Right atrium auricular region (tissue), 2 donors: ENCODE measurements at regions not wholly inside any gene's neighbourhood (a gene's known extent, or its start where the extent isn't known, plus 50 kb on each side); places are given as distances from the start of the nearest gene placed in this dataset.

Source experiments
- DNase-seq: peaks from one replicate; pipeline ENCODE4 v3.0.0-alpha.2; 2019; ENCODE audit warnings: low spot score
- H3K27ac ChIP-seq, 2 donors: fragments of 200-600 bp; sonication (generic); 1 replicate in 1 of 2; 2 replicates in 1 of 2; pipeline ENCODE4 v1.5.1; 2016 to 2019
- H3K27me3 ChIP-seq, 2 donors: fragments of 200-600 bp; sonication (generic); one replicate each; pipeline versions ENCODE4 v1.5.1 to v1.6.0; 2017 to 2019
- H3K36me3 ChIP-seq: fragments of 200-600 bp; sonication (generic); one replicate; pipeline ENCODE4 v1.5.1; 2016
- H3K4me1 ChIP-seq, 2 donors: fragments of 200-600 bp; sonication (generic); one replicate each; pipeline versions ENCODE4 v1.5.1 to v1.6.0; 2017 to 2019
- H3K4me3 ChIP-seq, 2 donors: fragments of 200-600 bp; sonication (generic); 1 replicate in 1 of 2; 2 replicates in 1 of 2; pipeline ENCODE4 v1.5.1; 2017 to 2019; ENCODE audit warnings: mild to moderate bottlenecking in 1 of 2, moderate library complexity in 1 of 2
- H3K9me3 ChIP-seq, 2 donors: fragments of 200-600 bp; sonication (generic); one replicate each; pipeline ENCODE4 v1.5.1; 2019
- TF ChIP-seq, protein P1 (sequence below), 2 donors: fragments of 200-600 bp; sonication (generic); IDR thresholded peaks; one replicate each; pipeline ENCODE4 v1.5.1; 2019; ENCODE audit warnings: antibody characterized with exemption in 2 of 2

DNA sequence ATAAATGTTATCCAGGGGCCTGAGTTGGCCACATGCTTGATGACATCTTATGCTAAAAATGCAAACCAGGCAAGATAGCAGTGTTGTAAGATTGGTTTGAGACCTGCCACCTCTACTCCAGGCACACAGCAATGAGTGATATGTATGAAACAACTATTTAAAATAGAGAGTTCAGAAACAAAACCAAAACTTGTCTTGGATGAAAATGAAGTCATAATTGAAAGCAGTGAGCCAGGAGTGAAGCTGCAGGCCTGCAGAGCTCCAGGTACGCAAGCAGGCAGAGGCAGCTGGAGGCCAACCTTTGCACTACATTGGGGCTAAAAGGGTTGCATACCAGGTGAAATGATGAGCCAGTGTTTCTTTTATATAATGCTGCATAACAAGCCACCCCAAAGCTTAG lies 89.2 kb upstream of the SPATS2L start:
- DNase-seq, result no peak
- no peak overlapping the region for H3K4me3 ChIP-seq
- no peaks in the 10 kb centered on the region for H3K4me1 ChIP-seq
- TF ChIP-seq, protein P1, sequence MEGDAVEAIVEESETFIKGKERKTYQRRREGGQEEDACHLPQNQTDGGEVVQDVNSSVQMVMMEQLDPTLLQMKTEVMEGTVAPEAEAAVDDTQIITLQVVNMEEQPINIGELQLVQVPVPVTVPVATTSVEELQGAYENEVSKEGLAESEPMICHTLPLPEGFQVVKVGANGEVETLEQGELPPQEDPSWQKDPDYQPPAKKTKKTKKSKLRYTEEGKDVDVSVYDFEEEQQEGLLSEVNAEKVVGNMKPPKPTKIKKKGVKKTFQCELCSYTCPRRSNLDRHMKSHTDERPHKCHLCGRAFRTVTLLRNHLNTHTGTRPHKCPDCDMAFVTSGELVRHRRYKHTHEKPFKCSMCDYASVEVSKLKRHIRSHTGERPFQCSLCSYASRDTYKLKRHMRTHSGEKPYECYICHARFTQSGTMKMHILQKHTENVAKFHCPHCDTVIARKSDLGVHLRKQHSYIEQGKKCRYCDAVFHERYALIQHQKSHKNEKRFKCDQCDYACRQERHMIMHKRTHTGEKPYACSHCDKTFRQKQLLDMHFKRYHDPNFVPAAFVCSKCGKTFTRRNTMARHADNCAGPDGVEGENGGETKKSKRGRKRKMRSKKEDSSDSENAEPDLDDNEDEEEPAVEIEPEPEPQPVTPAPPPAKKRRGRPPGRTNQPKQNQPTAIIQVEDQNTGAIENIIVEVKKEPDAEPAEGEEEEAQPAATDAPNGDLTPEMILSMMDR (IDR thresholded peaks at IDR 0.05), result no peak
- H3K27ac ChIP-seq, result no peak overlapping the region
- no peaks in the 10 kb centered on the region for H3K27me3 ChIP-seq
- no peaks in the 10 kb centered on the region for H3K36me3 ChIP-seq
- H3K9me3 ChIP-seq, result no peaks in the 10 kb centered on the region

DNA sequence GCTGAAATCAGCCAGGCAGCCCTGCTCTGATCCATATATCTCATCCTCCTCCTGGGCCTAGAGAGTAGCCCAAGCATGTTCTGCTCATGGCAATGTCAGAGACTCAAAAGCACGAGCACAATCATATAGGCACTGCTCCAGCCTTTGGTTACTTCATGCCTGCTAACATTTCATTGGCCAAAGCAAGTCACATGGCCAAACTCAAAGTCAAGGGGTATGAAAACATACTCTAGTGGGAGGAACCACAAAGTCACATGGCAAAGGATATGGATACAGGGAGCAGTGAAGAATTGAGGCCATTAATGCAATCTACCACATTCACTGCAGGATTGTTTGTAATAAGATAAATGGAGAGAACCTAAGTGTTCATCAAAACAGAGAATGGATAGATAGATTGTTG lies 87.8 kb upstream of the SPATS2L start:
- Histone ChIP-seq H3K36me3 (no peaks in the 10 kb centered on the region), H3K9me3 (no peaks in the 10 kb centered on the region), H3K4me1 (peaks cover 0 to 5% of the 10 kb centered on the region in 2 donors)

GRCh38 chr2:200219309-200220113 lies 87.0 kb upstream of the SPATS2L start:
- TF ChIP-seq, protein P1 (IDR thresholded peaks at IDR 0.05), result no peak

More for the DNA sequence above, 87.8 kb upstream of the SPATS2L start:
- no peak for DNase-seq
- Histone ChIP-seq H3K4me3 (no peak overlapping the region), H3K27me3 (no peaks in the 10 kb centered on the region), H3K27ac (no peak overlapping the region)
- TF ChIP-seq, protein P1 (IDR thresholded peaks at IDR 0.05), result no peak

DNA sequence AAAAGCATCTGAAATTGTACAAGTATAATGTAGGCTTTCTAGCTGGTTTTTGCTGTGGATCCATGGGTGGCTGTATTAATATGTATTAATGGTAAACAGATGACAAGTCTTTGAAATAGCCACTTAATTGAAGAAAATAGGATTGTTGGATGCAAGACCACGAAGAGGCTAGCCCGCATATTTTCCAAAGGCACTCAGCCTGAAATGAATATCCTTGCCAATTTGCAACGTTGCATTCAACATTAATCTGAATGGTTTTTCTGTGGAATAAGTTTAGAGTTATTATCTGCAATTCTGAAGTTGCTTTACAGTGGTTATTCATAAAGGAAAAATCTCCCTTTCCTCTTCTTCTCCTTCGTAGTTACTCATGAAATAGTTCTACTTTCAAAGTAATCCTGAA lies 86.2 kb upstream of the SPATS2L start:
- Histone ChIP-seq H3K4me3 (no peak overlapping the region), H3K9me3 (no peaks in the 10 kb centered on the region), H3K36me3 (no peaks in the 10 kb centered on the region), H3K27ac (no peak overlapping the region), H3K4me1 (peaks cover 0 to 5% of the 10 kb centered on the region in 2 donors), H3K27me3 (no peaks in the 10 kb centered on the region)
- no peak for DNase-seq
- TF ChIP-seq, protein P1 (IDR thresholded peaks at IDR 0.05), result no peak

More at GRCh38 chr2:200219309-200220113, 87.0 kb upstream of the SPATS2L start:
- H3K9me3 ChIP-seq, result no peaks in the 10 kb centered on the region
- DNase-seq, result no peak
- no peak overlapping the region for H3K4me3 ChIP-seq
- H3K27me3 ChIP-seq, result no peaks in the 10 kb centered on the region
- H3K27ac ChIP-seq, result no peak overlapping the region
- H3K36me3 ChIP-seq, result no peaks in the 10 kb centered on the region
- H3K4me1 ChIP-seq, result peaks cover 0 to 5% of the 10 kb centered on the region in 2 donors

DNA sequence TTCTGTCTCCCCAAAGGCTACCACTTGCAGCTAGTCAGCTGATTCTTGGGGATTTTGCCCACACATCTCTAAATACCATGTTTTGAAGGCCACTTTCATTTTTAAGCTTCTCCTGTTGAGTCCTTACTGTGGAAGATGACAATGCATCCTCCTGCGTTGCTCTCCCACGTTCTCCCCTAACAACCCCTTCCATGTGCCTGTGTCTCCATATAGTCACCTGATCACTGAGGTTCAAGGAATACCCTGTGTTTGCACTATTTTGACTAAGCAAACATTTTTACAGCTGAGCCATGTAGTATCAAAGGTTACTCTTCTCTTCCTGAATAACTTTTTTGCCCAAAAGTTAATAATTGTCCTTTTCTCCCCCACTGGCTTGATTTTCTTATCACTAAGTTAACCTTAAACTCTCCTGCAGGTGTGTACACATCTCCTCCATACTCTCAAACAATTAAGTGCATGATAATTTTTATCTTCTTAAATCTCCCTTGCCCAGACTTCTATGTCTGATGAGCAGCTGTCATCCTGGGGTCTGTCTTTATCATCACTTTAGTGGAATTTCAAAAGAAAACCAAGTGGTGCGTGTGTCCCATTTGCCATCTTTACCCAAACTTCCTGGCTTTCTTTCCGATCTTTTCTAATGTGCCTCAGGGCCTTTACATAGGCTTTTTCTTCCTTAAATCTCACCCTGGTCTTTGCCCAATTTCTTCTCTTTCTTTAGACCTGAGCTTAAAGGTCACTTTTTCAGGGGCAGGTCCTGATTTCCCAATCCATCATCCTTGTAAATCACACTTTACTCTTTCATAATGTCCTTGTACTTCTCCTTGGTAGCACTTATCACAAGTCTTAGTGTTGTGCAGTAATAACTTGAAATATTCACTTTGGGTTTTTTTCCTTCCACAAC lies 85.2 kb upstream of the SPATS2L start:
- H3K9me3 ChIP-seq, result no peaks in the 10 kb centered on the region
- H3K27ac ChIP-seq, result no peak overlapping the region
- TF ChIP-seq, protein P1 (IDR thresholded peaks at IDR 0.05), result no peak
- peaks cover 0 to 8% of the 10 kb centered on the region in 2 donors for H3K4me1 ChIP-seq
- no peak for DNase-seq
- no peaks in the 10 kb centered on the region for H3K36me3 ChIP-seq
- no peaks in the 10 kb centered on the region for H3K27me3 ChIP-seq
- H3K4me3 ChIP-seq, result no peak overlapping the region
